T-cell (primary cell): ENCODE measurements at regions not wholly inside any gene's neighbourhood (a gene's known extent, or its start where the extent isn't known, plus 50 kb on each side); places are given as distances from the start of the nearest gene placed in this dataset.

Source experiments
- ATAC-seq, 4 experiments: fragments of 200-7000 bp in 3 of 4; fragments of 150-1000 bp in 1 of 4; cut with Tn5 transposase; replicated peaks in 1 of 4; 1 replicate in 3 of 4; 2 replicates in 1 of 4; pipeline ENCODE4 v1.10.0; 2021; ENCODE audit warnings: moderate library complexity in 3 of 4, mild to moderate bottlenecking in 2 of 4, moderate number of reproducible peaks in 1 of 4
- CTCF ChIA-PET, 2 donors: fragments of 300-600 bp; sonication (Branson Sonifier 250); formaldehyde crosslinking; loops; one replicate each; lab custom pipeline; 2022; ENCODE audit warnings: antibody characterized with exemption in 2 of 2; lab: Charles Lee
- POLR2A ChIA-PET, 2 donors: fragments of 300-600 bp; sonication (Branson Sonifier 250); formaldehyde crosslinking; loops; one replicate each; lab custom pipeline; 2022; ENCODE audit warnings: antibody characterized with exemption in 2 of 2; lab: Charles Lee
- DNase-seq, 35 experiments: peaks; one replicate each; pipeline versions ENCODE4 v3.0.0 to v3.0.0-alpha.2; 2013 to 2023
- H3K27ac ChIP-seq: one replicate; pipeline ENCODE4 v1.5.1; 2013; ENCODE audit warnings: low read length
- H3K27me3 ChIP-seq, 2 experiments: replicated peaks in 1 of 2; 1 replicate in 1 of 2; 2 replicates in 1 of 2; pipeline versions ENCODE4 v1.6.1 to v1.7.0; 2013; ENCODE audit warnings: low read length in 1 of 2, mixed read lengths in 1 of 2; ENCODE audit not compliant: control insufficient read depth in 2 of 2, insufficient read depth in 2 of 2; ENCODE audit errors: extremely low read depth in 1 of 2
- H3K36me3 ChIP-seq, 2 donors: 1 replicate in 1 of 2; 2 replicates in 1 of 2; pipeline versions ENCODE4 v1.6.1 to v1.7.0; 2013; ENCODE audit warnings: low read length in 1 of 2; ENCODE audit not compliant: control insufficient read depth in 2 of 2, insufficient read depth in 1 of 2; ENCODE audit errors: extremely low read depth in 1 of 2
- H3K4me1 ChIP-seq, 2 experiments: 1 replicate in 1 of 2; 2 replicates in 1 of 2; pipeline versions ENCODE4 v1.6.1 to v1.7.0; 2013; ENCODE audit warnings: low read length in 2 of 2, mixed read lengths in 1 of 2; ENCODE audit not compliant: insufficient read depth in 2 of 2, control insufficient read depth in 1 of 2; ENCODE audit errors: extremely low read depth in 1 of 2
- H3K4me3 ChIP-seq, 2 donors: 1 replicate in 1 of 2; 2 replicates in 1 of 2; pipeline versions ENCODE4 v1.5.1 to v1.7.0; 2013; ENCODE audit warnings: mild to moderate bottlenecking in 2 of 2, low read length in 1 of 2, moderate library complexity in 1 of 2; ENCODE audit not compliant: control insufficient read depth in 1 of 2; ENCODE audit errors: extremely low read depth in 1 of 2
- H3K9me3 ChIP-seq: 2 replicates; pipeline ENCODE4 v1.7.0; 2013
- H3K27ac Mint-ChIP-seq, 2 donors: one replicate each; pipeline ENCODE4 v1.8.0; 2020 to 2021; ENCODE audit warnings: mild to moderate bottlenecking in 2 of 2, mixed read lengths in 2 of 2
- H3K27me3 Mint-ChIP-seq, 2 donors: one replicate each; pipeline ENCODE4 v1.8.0; 2021 to 2022; ENCODE audit warnings: mixed read lengths in 2 of 2
- H3K36me3 Mint-ChIP-seq: one replicate; pipeline ENCODE4 v1.8.0; 2021; ENCODE audit warnings: mixed read lengths
- H3K4me1 Mint-ChIP-seq, 3 donors: one replicate each; pipeline ENCODE4 v1.8.0; 2020 to 2022; ENCODE audit warnings: mixed read lengths in 3 of 3, mild to moderate bottlenecking in 1 of 3
- H3K4me3 Mint-ChIP-seq, 3 donors: one replicate each; pipeline ENCODE4 v1.8.0; 2020 to 2022; ENCODE audit warnings: mild to moderate bottlenecking in 3 of 3, mixed read lengths in 3 of 3, moderate library complexity in 3 of 3
- H3K9me3 Mint-ChIP-seq, 3 donors: one replicate each; pipeline ENCODE4 v1.8.0; 2020 to 2022; ENCODE audit warnings: mixed read lengths in 3 of 3
- WGBS: methylation state at CpG from one replicate; pipeline ENCODE4 v1.1.5; 2013; ENCODE audit warnings: missing lambda C conversion rate; ENCODE audit not compliant: insufficient coverage; 5-methylcytosine and 5-hydroxymethylcytosine counted together

DNA sequence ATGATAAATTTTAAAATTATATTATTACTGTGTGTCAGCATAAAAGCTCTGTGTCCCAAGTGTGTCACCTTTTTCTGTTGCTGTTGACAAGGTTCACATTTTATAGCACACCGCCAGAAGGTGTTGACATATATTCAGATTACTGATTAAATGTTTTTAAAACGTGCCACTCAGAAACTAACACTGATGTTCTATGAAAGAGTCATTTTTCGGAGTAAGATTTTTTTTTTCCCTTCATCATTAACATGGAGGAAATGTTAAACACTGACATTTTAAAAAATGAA is 197.5 kb downstream of the TM9SF2 start:
- ChIA-PET POLR2A (interaction anchor here in 1 of 2 donors (0.6 kb wide), 1 partner anchor 520 kb away, joined by 3 read pairs; no protein-coding TSS in a partner anchor), CTCF (interaction anchor here in 1 of 2 donors (0.6 kb wide), 1 partner anchor 1186 kb away, joined by 7 read pairs; no protein-coding TSS in a partner anchor)
- H3K27me3 Mint-ChIP-seq: no peaks in the 10 kb centered on the region
- H3K27me3 ChIP-seq: no peaks in the 10 kb centered on the region
- no peaks in the 10 kb centered on the region for H3K9me3 Mint-ChIP-seq
- no peak overlapping the region for H3K4me3 Mint-ChIP-seq
- H3K27ac ChIP-seq: no peak overlapping the region
- H3K9me3 ChIP-seq: no peaks in the 10 kb centered on the region
- H3K27ac Mint-ChIP-seq: no peak overlapping the region
- no peaks in the 10 kb centered on the region for H3K4me1 ChIP-seq
- no peaks in the 10 kb centered on the region for H3K36me3 ChIP-seq
- ATAC-seq: no peak
- H3K4me1 Mint-ChIP-seq: peaks cover 0 to 8% (median 7%) of the 10 kb centered on the region in 3 donors
- H3K36me3 Mint-ChIP-seq: peaks cover 12% of the 10 kb centered on the region
- WGBS: no CpG with 5 or more reads among the region's 3 CpGs
- no peak for DNase-seq
- no peak overlapping the region for H3K4me3 ChIP-seq

DNA sequence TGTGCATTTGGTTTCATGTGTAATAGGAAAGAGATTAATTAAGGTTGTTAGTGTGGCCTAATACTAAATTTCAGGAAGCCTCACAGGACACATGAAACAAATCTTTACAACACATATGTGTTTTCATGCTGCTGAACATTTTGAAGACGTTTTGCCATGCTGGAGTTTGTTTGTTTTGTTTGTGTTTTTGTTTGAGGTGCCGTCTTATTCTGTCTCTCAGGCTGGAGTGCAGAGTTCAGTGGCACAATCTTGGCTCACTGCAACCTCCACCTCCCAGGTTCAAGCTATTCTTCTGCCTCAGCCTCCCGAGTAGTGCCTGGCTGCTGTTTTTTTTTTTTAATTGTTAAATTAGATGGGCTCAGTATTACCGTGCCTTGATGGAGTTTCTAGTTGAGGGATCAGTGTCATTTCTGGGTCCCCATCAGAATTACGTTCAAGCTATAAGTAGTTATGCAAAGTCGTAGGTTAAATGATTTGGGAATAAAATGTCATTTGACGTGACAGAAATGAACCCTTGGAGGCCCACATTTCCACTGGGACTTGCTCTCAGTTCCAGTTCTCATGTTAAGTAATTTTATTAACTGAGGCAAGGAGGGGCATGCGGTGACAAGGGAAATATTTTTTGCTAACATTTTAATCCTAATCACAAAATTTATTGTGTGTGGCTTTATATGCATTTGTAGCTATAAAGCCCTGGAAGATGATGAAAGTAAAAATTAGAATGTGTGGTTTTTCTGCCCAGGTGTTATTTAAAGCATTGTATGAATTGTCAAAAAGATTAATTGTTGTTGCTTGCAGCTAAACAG is 196.9 kb downstream of the TM9SF2 start:
- no peaks in the 10 kb centered on the region for H3K27me3 Mint-ChIP-seq
- DNase-seq (no peak), ATAC-seq (no peak)
- Histone ChIP-seq H3K4me1 (no peaks in the 10 kb centered on the region), H3K27me3 (no peaks in the 10 kb centered on the region), H3K4me3 (no peak overlapping the region), H3K36me3 (no peaks in the 10 kb centered on the region), H3K27ac (no peak overlapping the region), H3K9me3 (no peaks in the 10 kb centered on the region)
- H3K36me3 Mint-ChIP-seq: peaks cover 12% of the 10 kb centered on the region
- POLR2A ChIA-PET: interaction anchor here in 1 of 2 donors (0.6 kb wide), 1 partner anchor 520 kb away, joined by 3 read pairs; no protein-coding TSS in a partner anchor
- H3K27ac Mint-ChIP-seq: no peak overlapping the region
- WGBS: 100% methylated on average over 2 of the region's 8 CpGs
- peaks cover 0 to 8% (median 6%) of the 10 kb centered on the region in 3 donors for H3K4me1 Mint-ChIP-seq
- no peak overlapping the region for H3K4me3 Mint-ChIP-seq
- CTCF ChIA-PET: interaction anchor here in 1 of 2 donors (0.6 kb wide), 1 partner anchor 1187 kb away, joined by 7 read pairs; no protein-coding TSS in a partner anchor
- no peaks in the 10 kb centered on the region for H3K9me3 Mint-ChIP-seq

DNA sequence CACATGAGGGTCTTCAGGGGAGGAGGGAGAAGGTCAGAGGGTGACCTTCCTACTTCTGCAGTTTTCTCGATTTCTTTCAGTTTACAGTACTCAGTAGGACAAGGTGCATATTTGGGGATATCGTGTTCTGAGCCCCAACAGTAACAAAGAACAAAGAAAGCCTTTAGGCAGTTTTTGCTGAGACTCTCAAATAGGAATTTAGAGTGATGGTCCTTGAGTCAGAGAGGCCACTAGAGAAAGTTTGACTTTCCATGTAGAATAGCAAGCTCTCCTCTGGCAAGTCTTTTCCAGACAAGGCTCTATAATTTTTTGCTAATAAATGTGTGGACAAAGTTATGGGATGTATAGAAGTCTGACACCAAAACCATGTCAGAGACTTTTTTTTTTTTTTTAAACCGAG is 194.6 kb downstream of the TM9SF2 start:
- ChIA-PET POLR2A (no interaction called here), CTCF (no interaction called here)
- Mint-ChIP-seq H3K4me1 (peaks cover 0 to 7% (median 4%) of the 10 kb centered on the region in 3 donors), H3K27ac (no peak overlapping the region), H3K9me3 (peaks cover 0 to 4% (median 0%) of the 10 kb centered on the region in 3 donors), H3K27me3 (no peaks in the 10 kb centered on the region), H3K4me3 (no peak overlapping the region), H3K36me3 (peaks cover 11% of the 10 kb centered on the region)
- Histone ChIP-seq H3K4me1 (no peaks in the 10 kb centered on the region), H3K36me3 (no peaks in the 10 kb centered on the region), H3K4me3 (no peak overlapping the region), H3K9me3 (no peaks in the 10 kb centered on the region), H3K27me3 (no peaks in the 10 kb centered on the region), H3K27ac (no peak overlapping the region)
- ATAC-seq (no peak), DNase-seq (no peak)
- 96% methylated on average over 2 of the region's 3 CpGs for WGBS

DNA sequence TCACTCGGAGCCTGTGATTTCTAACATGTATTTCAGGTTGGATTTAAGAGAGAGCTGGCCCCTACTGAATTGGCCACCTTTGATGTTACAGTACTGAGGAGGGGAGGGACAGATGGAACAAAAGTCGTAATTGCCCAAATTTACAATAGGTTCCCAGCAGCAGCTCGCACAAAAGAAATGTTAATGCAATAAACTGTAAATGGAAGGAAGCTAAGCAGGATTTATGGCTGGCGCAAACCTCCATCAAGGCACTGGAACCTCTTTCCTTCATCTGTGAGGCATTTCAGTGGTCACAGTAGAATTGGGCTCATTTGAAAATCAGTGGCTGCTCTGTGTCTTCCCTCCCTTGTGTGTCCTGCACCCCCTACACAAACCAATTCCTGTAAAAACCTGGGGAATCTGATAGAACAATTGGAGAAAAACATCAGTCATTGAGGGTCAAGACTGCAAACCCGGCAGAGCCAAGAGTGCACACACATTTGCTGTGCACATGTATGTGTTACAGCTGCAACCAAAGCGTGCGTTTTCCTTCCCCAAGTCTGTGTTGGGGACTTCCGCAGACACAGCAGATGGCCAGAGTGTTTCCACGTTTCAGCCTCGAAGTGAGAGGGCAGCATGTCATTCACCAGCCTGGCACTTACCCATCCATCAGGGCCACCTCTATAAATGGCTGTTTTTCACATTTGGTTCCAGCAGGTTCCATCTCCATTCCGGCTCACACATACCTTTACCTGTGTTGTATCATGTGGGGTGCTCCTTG is 192.8 kb downstream of the TM9SF2 start:
- H3K4me3 Mint-ChIP-seq: no peak overlapping the region
- no peak overlapping the region for H3K27ac Mint-ChIP-seq
- H3K27me3 ChIP-seq: no peaks in the 10 kb centered on the region
- CTCF ChIA-PET: no interaction called here
- H3K27ac ChIP-seq: no peak overlapping the region
- H3K4me3 ChIP-seq: no peak overlapping the region
- POLR2A ChIA-PET: no interaction called here
- H3K9me3 ChIP-seq: no peaks in the 10 kb centered on the region
- DNase-seq: no peak
- H3K27me3 Mint-ChIP-seq: no peaks in the 10 kb centered on the region
- H3K4me1 Mint-ChIP-seq: peaks cover 0 to 3% (median 2%) of the 10 kb centered on the region in 3 donors
- H3K9me3 Mint-ChIP-seq: peaks cover 0 to 4% (median 0%) of the 10 kb centered on the region in 3 donors
- H3K36me3 Mint-ChIP-seq: peaks cover 6% of the 10 kb centered on the region
- H3K36me3 ChIP-seq: no peaks in the 10 kb centered on the region
- 85% methylated on average over 6 of the region's 11 CpGs for WGBS
- H3K4me1 ChIP-seq: no peaks in the 10 kb centered on the region
- no peak for ATAC-seq

DNA sequence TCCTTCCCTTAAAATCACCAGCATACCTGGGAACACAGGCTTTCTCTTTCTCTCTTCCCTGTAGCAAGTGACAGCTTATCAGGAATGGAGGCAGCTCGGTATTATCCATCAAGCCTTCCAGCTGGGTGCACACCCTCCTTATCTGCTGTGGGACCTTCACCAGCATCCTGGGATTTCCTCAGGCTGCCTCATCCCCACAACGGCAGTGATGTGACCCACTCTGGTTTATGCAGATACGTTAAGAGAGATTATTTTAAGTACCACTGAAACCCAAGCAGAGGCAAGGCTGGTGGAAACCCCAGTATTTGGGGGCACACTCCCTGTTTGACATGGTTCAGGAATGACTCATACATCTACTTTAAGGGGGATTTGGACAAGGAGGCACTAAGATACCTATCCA is 192.1 kb downstream of the TM9SF2 start:
- no peak for ATAC-seq
- H3K27ac ChIP-seq: no peak overlapping the region
- Mint-ChIP-seq H3K27ac (no peak overlapping the region), H3K9me3 (peaks cover 0 to 4% (median 0%) of the 10 kb centered on the region in 3 donors), H3K4me3 (no peak overlapping the region), H3K4me1 (peaks cover 0 to 3% (median 2%) of the 10 kb centered on the region in 3 donors), H3K27me3 (no peaks in the 10 kb centered on the region), H3K36me3 (peaks cover 12% of the 10 kb centered on the region)
- no peak for DNase-seq
- H3K4me1 ChIP-seq: no peaks in the 10 kb centered on the region
- CTCF ChIA-PET: no interaction called here
- no peaks in the 10 kb centered on the region for H3K27me3 ChIP-seq
- no peaks in the 10 kb centered on the region for H3K9me3 ChIP-seq
- H3K4me3 ChIP-seq: no peak overlapping the region
- 100% methylated on average over 1 of the region's 3 CpGs for WGBS
- POLR2A ChIA-PET: no interaction called here
- no peaks in the 10 kb centered on the region for H3K36me3 ChIP-seq

DNA sequence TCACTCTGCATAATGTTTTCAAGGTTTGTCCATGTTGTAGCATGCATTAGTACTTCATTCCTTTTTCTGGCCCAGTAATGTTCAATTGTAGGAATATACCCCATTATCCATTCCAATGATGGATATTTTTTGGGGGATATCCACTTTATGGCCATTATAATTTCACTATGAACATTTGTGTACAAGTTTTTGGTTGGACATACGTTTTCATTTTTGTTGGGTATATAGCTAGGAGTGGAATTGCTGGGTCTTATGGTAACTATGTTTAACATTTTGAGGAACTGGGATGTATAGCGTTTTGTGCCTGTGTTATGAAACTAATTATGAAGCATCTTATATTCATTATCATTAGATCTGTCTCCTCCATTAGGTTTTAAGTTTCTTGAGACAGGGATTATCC is 191.6 kb downstream of the TM9SF2 start:
- Mint-ChIP-seq H3K27me3 (no peaks in the 10 kb centered on the region), H3K27ac (no peak overlapping the region), H3K4me3 (no peak overlapping the region), H3K9me3 (peaks cover 0 to 4% (median 0%) of the 10 kb centered on the region in 3 donors), H3K4me1 (peaks cover 0 to 3% (median 2%) of the 10 kb centered on the region in 3 donors), H3K36me3 (peaks cover 12% of the 10 kb centered on the region)
- Histone ChIP-seq H3K9me3 (no peaks in the 10 kb centered on the region), H3K27ac (no peak overlapping the region), H3K4me1 (no peaks in the 10 kb centered on the region), H3K4me3 (no peak overlapping the region), H3K36me3 (no peaks in the 10 kb centered on the region), H3K27me3 (no peaks in the 10 kb centered on the region)
- CTCF ChIA-PET: no interaction called here
- DNase-seq: no peak
- POLR2A ChIA-PET: no interaction called here
- WGBS: no CpG with 5 or more reads among the region's 2 CpGs
- ATAC-seq: no peak
